ENCODE measurements at regions not wholly inside any gene's neighbourhood (a gene's known extent, or its start where the extent isn't known, plus 50 kb on each side); places are given as distances from the start of the nearest gene placed in this dataset.
A peak's percentile ranks its signal among the peaks of the same experiment; 100 is the strongest.

- TF ChIP-seq ZBTB17 (tag by site-specific recombination; IDR thresholded peaks at IDR 0.05) (0 out of 2 replicates have a peak, but pooled peaks have one; percentile 13), RBAK (tag by site-specific recombination; IDR thresholded peaks at IDR 0.05) (no peak), ZNF558 (tag by site-specific recombination; IDR thresholded peaks at IDR 0.05) (peak; percentile 10; the same call in 1 of the 2 replicates), ZNF362 (tag by site-specific recombination; IDR thresholded peaks at IDR 0.05) (no peak), SP7 (tag by site-specific recombination; IDR thresholded peaks at IDR 0.05) (peak; percentile 95), ZNF548 (tag by site-specific recombination; IDR thresholded peaks at IDR 0.05) (no peak), ZNF830 (tag by site-specific recombination; IDR thresholded peaks at IDR 0.05; ENCODE audit: low read depth) (no peak), ZNF132 (tag by site-specific recombination; IDR thresholded peaks at IDR 0.05; ENCODE audit: borderline replicate concordance) (no peak), ZNF529 (tag by site-specific recombination; IDR thresholded peaks at IDR 0.05; ENCODE audit: insufficient replicate concordance) (no peak), GLIS2 (tag by site-specific recombination; IDR thresholded peaks at IDR 0.05) (0 out of 2 replicates have a peak, but pooled peaks have one; percentile 12), ZNF549 (tag by site-specific recombination; IDR thresholded peaks at IDR 0.05) (no peak), ZNF561 (tag by site-specific recombination; IDR thresholded peaks at IDR 0.05; ENCODE audit: borderline replicate concordance) (no peak), ZBTB7A (tag by site-specific recombination; IDR thresholded peaks at IDR 0.05; ENCODE audit: low read depth) (no peak), ZEB2 (tag by site-specific recombination; IDR thresholded peaks at IDR 0.05) (peak; percentile 67; the same call in 1 of the 2 replicates), ZNF24 (tag by site-specific recombination; IDR thresholded peaks at IDR 0.05) (peak; percentile 65; the same call in 1 of the 2 replicates), ZNF521 (tag by site-specific recombination; IDR thresholded peaks at IDR 0.05) (no peak), ZNF23 (tag by site-specific recombination; IDR thresholded peaks at IDR 0.05; ENCODE audit: borderline replicate concordance) (no peak), GLI2 (tag by site-specific recombination; IDR thresholded peaks at IDR 0.05; ENCODE audit: borderline replicate concordance, low read depth) (no peak), PBX3 (CRISPR knock-in tag; IDR thresholded peaks at IDR 0.05) (no peak), ZNF596 (tag by site-specific recombination; IDR thresholded peaks at IDR 0.05) (no peak), KLF7 (tag by site-specific recombination; IDR thresholded peaks at IDR 0.05; ENCODE audit: borderline replicate concordance) (no peak), ZNF335 (tag by site-specific recombination; conservative IDR thresholded peaks at IDR 0.05) (peak; percentile 56), HOXC10 (CRISPR knock-in tag; IDR thresholded peaks at IDR 0.05) (no peak), ZSCAN5A (tag by site-specific recombination; IDR thresholded peaks at IDR 0.05) (no peak), ZNF571 (tag by site-specific recombination; IDR thresholded peaks at IDR 0.05) (no peak), ZNF426 (tag by site-specific recombination; IDR thresholded peaks at IDR 0.05) (no peak), ZNF76 (tag by site-specific recombination; IDR thresholded peaks at IDR 0.05; ENCODE audit: borderline replicate concordance, low read depth) (peak; percentile 40; the same call in 1 of the 2 replicates), ZNF248 (tag by site-specific recombination; IDR thresholded peaks at IDR 0.05) (no peak), SCRT2 (tag by site-specific recombination; IDR thresholded peaks at IDR 0.05) (no peak), IKZF3 (tag by site-specific recombination; IDR thresholded peaks at IDR 0.05) (no peak; the same call in 1 of the 2 replicates), ZNF747 (tag by site-specific recombination; IDR thresholded peaks at IDR 0.05) (no peak), ZSCAN4 (tag by site-specific recombination; IDR thresholded peaks at IDR 0.05) (no peak), ZBTB49 (tag by site-specific recombination; IDR thresholded peaks at IDR 0.05; ENCODE audit: low read depth) (no peak)
Measured at GRCh38 chr10:117441812-117442443, 66.7 kb upstream of the PDZD8 start (continued).

All from HEK293 (cell line).